SK-N-MC (cell line): ENCODE measurements at regions not wholly inside any gene's neighbourhood (a gene's known extent, or its start where the extent isn't known, plus 50 kb on each side); places are given as distances from the start of the nearest gene placed in this dataset.

ENCODE experiments used
- EZH2 ChIP-seq: fragments of 200-600 bp; sonication (generic); IDR thresholded peaks from one replicate; pipeline ENCODE4 v1.6.1; 2017; ENCODE audit warnings: antibody characterized with exemption
- POLR2AphosphoS5 ChIP-seq: IDR thresholded peaks from 2 replicates; pipeline ENCODE4 v1.6.1; 2012; ENCODE audit warnings: mild to moderate bottlenecking, low read depth, low read length, borderline replicate concordance

- TF ChIP-seq POLR2AphosphoS5: no peak
- no peak for TF ChIP-seq EZH2
Measured at GRCh38 chr2:223508372-223508771, 93.8 kb downstream of the SCG2 start.
